MM.1S (cell line): ENCODE measurements at regions not wholly inside any gene's neighbourhood (a gene's known extent, or its start where the extent isn't known, plus 50 kb on each side); places are given as distances from the start of the nearest gene placed in this dataset.

Experiments used
- DNase-seq: peaks from one replicate; pipeline ENCODE4 v3.0.0-alpha.2; 2015
- H2AFZ ChIP-seq: fragments of 300-600 bp; sonication (generic); 2 replicates; pipeline ENCODE4 v1.6.0; 2016; ENCODE audit warnings: antibody characterized with exemption, low read length
- H3F3A ChIP-seq: fragments of 300-600 bp; sonication (generic); 2 replicates; pipeline ENCODE4 v1.6.1; 2016; ENCODE audit warnings: mild to moderate bottlenecking, antibody characterized with exemption, low read length, moderate library complexity, mixed read lengths; ENCODE audit not compliant: insufficient read depth
- H3K27ac ChIP-seq: fragments of 300-600 bp; sonication (generic); 2 replicates; pipeline ENCODE4 v1.5.1; 2016; ENCODE audit warnings: mild to moderate bottlenecking, low read length
- H3K27me3 ChIP-seq: fragments of 300-600 bp; sonication (generic); replicated peaks from 2 replicates; pipeline ENCODE4 v1.6.0; 2016; ENCODE audit warnings: low read length; ENCODE audit not compliant: insufficient read depth
- H3K36me3 ChIP-seq: fragments of 300-600 bp; sonication (generic); replicated peaks from 2 replicates; pipeline ENCODE4 v1.6.1; 2016; ENCODE audit warnings: mild to moderate bottlenecking, low read length, mixed read lengths; ENCODE audit not compliant: insufficient read depth
- H3K4me1 ChIP-seq: fragments of 300-600 bp; sonication (generic); 2 replicates; pipeline ENCODE4 v1.6.1; 2016; ENCODE audit warnings: low read length, mixed read lengths
- H3K4me2 ChIP-seq: fragments of 300-600 bp; sonication (generic); 2 replicates; pipeline ENCODE4 v1.6.0; 2016; ENCODE audit warnings: low read depth, low read length
- H3K4me3 ChIP-seq: fragments of 300-600 bp; sonication (generic); 2 replicates; pipeline ENCODE4 v1.5.1; 2016; ENCODE audit warnings: low read length, mixed read lengths
- H3K79me2 ChIP-seq: fragments of 300-600 bp; sonication (generic); 2 replicates; pipeline ENCODE4 v1.6.1; 2016; ENCODE audit warnings: mixed run types, low read length, mixed read lengths
- H3K9ac ChIP-seq: fragments of 300-600 bp; sonication (generic); 2 replicates; pipeline ENCODE4 v1.6.1; 2016; ENCODE audit warnings: low read length, mixed read lengths
- H3K9me2 ChIP-seq: fragments of 300-600 bp; sonication (generic); replicated peaks from 2 replicates; pipeline ENCODE4 v1.6.1; 2016; ENCODE audit warnings: mild to moderate bottlenecking, low read length, mixed read lengths; ENCODE audit not compliant: insufficient read depth
- H3K9me3 ChIP-seq: fragments of 300-600 bp; sonication (generic); replicated peaks from 2 replicates; pipeline ENCODE4 v1.6.1; 2016; ENCODE audit warnings: mild to moderate bottlenecking, low read length, mixed read lengths; ENCODE audit not compliant: insufficient read depth
- H4K20me1 ChIP-seq: fragments of 300-600 bp; sonication (generic); 2 replicates; pipeline ENCODE4 v1.6.1; 2016; ENCODE audit warnings: mild to moderate bottlenecking, low read length, moderate library complexity, mixed read lengths; ENCODE audit not compliant: insufficient read depth
- CTCF ChIP-seq: fragments of 300-600 bp; sonication (generic); IDR thresholded peaks from 2 replicates; pipeline ENCODE4 v1.5.1; 2016; ENCODE audit warnings: antibody characterized with exemption, low read length, mixed read lengths
- EZH2 ChIP-seq: fragments of 300-600 bp; sonication (generic); optimal IDR thresholded peaks from 2 replicates; pipeline ENCODE3; 2017; ENCODE audit warnings: low read depth, mild to moderate bottlenecking, antibody characterized with exemption, low read length, mixed read lengths
- EZH2phosphoT487 ChIP-seq: fragments of 300-600 bp; sonication (generic); IDR thresholded peaks from 2 replicates; pipeline ENCODE4 v1.6.1; 2018; ENCODE audit warnings: antibody characterized with exemption, low read length

- no peak overlapping the region for H3K4me2 ChIP-seq
- no peaks in the 10 kb centered on the region for H3K9me2 ChIP-seq
- H4K20me1 ChIP-seq: no peaks in the 10 kb centered on the region
- no peak for DNase-seq
- no peak overlapping the region for H3K9ac ChIP-seq
- no peaks in the 10 kb centered on the region for H3K36me3 ChIP-seq
- H3K4me3 ChIP-seq: no peak overlapping the region
- H3K79me2 ChIP-seq: no peaks in the 10 kb centered on the region
- no peaks in the 10 kb centered on the region for H3K9me3 ChIP-seq
- no peak overlapping the region for H3K27ac ChIP-seq
- no peak overlapping the region for H2AFZ ChIP-seq
- H3K27me3 ChIP-seq: no peaks in the 10 kb centered on the region
- no peaks in the 10 kb centered on the region for H3K4me1 ChIP-seq
- no peaks in the 10 kb centered on the region for H3F3A ChIP-seq
- TF ChIP-seq CTCF: no peak
- no peak for TF ChIP-seq EZH2
- TF ChIP-seq EZH2phosphoT487: no peak
Measured at GRCh38 chr13:34578917-34579316, 363.2 kb upstream of the NBEA start.

- H4K20me1 ChIP-seq: no peaks in the 10 kb centered on the region
- no peak for DNase-seq
- no peaks in the 10 kb centered on the region for H3K9me2 ChIP-seq
- no peaks in the 10 kb centered on the region for H3K4me1 ChIP-seq
- H3K4me2 ChIP-seq: no peak overlapping the region
- no peak overlapping the region for H3K4me3 ChIP-seq
- H3K27me3 ChIP-seq: no peaks in the 10 kb centered on the region
- no peak overlapping the region for H3K9ac ChIP-seq
- no peaks in the 10 kb centered on the region for H3K9me3 ChIP-seq
- no peaks in the 10 kb centered on the region for H3K36me3 ChIP-seq
- no peak for TF ChIP-seq CTCF
- TF ChIP-seq EZH2: no peak
- TF ChIP-seq EZH2phosphoT487: no peak
- H2AFZ ChIP-seq: no peak overlapping the region
- no peak overlapping the region for H3K27ac ChIP-seq
- H3K79me2 ChIP-seq: no peaks in the 10 kb centered on the region
- no peaks in the 10 kb centered on the region for H3F3A ChIP-seq
Measured at GRCh38 chr13:34583181-34583580, 358.9 kb upstream of the NBEA start.

GRCh38 chr13:34587576-34587975 is 354.5 kb upstream of the NBEA start:
- no peaks in the 10 kb centered on the region for H3K9me2 ChIP-seq
- H3F3A ChIP-seq: no peaks in the 10 kb centered on the region
- no peak overlapping the region for H3K9ac ChIP-seq

GRCh38 chr13:34588362-34588761 is 353.7 kb upstream of the NBEA start:
- H3K4me1 ChIP-seq: no peaks in the 10 kb centered on the region
- H3K4me3 ChIP-seq: no peak overlapping the region
- no peaks in the 10 kb centered on the region for H3K9me2 ChIP-seq

More at GRCh38 chr13:34587576-34587975, 354.5 kb upstream of the NBEA start:
- Histone ChIP-seq H3K4me3 (no peak overlapping the region), H3K9me3 (no peaks in the 10 kb centered on the region), H3K79me2 (no peaks in the 10 kb centered on the region), H3K4me1 (no peaks in the 10 kb centered on the region), H4K20me1 (no peaks in the 10 kb centered on the region), H3K4me2 (no peak overlapping the region), H3K36me3 (no peaks in the 10 kb centered on the region), H2AFZ (no peak overlapping the region), H3K27ac (no peak overlapping the region), H3K27me3 (no peaks in the 10 kb centered on the region)
- DNase-seq: no peak
- no peak for TF ChIP-seq EZH2phosphoT487

More at GRCh38 chr13:34588362-34588761, 353.7 kb upstream of the NBEA start:
- TF ChIP-seq EZH2: no peak
- TF ChIP-seq EZH2phosphoT487: no peak
- TF ChIP-seq CTCF: no peak
- H3K4me2 ChIP-seq: no peak overlapping the region
- H2AFZ ChIP-seq: no peak overlapping the region
- no peaks in the 10 kb centered on the region for H3K79me2 ChIP-seq
- DNase-seq: no peak
- H3F3A ChIP-seq: no peaks in the 10 kb centered on the region
- no peaks in the 10 kb centered on the region for H4K20me1 ChIP-seq
- no peaks in the 10 kb centered on the region for H3K9me3 ChIP-seq
- H3K27ac ChIP-seq: no peak overlapping the region
- H3K9ac ChIP-seq: no peak overlapping the region
- no peaks in the 10 kb centered on the region for H3K36me3 ChIP-seq
- H3K27me3 ChIP-seq: no peaks in the 10 kb centered on the region
